Embryonic facial prominence (tissue), 1 donor: ENCODE measurements at regions not wholly inside any gene's neighbourhood (a gene's known extent, or its start where the extent isn't known, plus 50 kb on each side); places are given as distances from the start of the nearest gene placed in this dataset.

Source experiments
- DNase-seq: peaks from one replicate; pipeline ENCODE4 v3.0.0-alpha.2; 2016; ENCODE audit errors: extremely low spot score

DNA sequence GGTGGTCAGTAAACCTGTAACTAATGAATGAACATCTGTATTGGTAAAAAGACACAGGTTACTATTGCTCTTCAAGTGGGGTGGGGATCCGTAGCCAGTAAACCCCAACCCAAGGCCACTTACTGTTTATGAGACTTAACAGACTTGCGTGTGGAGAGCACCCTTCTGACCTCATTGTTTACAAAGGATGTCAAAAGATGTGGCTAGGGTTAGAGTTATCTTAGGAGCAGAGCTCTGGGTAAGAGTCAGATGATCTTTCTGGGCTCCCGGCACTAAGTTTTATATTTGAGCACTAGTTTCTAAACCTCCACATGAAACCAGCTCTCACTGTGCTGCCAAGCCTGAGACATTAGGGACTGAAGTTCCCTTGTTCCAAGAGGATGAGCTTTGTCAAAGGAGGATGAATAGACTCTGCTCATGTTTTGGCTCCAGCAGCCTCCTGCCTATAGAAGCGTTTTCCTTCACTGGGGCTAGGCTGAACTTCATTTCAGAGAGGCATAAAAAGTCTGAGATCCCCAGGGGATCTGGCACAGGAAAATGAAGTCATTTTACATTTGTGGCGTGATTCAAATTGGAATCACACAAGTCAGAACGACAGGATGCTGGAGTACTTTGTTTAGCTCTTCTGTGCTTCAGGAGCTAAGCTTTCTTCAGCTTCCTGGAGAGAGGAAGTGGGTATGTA, 403.1 kb upstream of the TRIB2 start:
- DNase-seq, result no peak

DNA sequence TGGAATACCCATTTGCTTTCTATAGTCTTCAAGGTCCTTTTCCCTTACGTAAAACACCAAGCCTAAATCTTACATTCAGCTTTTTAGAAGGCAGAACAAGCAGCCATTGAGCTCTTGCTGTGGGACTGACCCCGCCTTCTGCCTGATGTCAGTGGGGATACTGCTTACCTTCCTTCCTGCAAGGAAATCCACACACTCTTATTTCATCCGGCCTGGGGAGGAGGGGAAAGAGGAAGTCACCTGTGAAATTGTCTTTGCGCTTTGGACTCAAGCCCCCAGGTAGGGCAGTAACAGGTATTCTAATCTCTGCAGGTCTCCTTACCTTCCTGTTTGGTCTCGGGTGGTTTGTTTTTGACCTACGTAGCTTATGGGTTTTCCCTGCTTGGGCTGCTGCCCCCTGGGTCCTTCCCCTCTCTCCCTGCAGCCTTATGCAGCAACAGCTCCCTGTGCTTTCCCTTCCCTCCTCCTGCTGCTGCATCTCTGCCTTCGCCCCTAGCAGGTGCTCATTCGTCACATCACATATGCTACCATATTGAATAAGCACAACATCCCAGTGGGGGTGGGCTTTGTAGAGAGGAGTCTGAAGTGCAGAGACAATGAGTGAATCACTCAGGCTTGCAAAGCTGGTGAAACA, 402.5 kb upstream of the TRIB2 start:
- DNase-seq, result no peak

DNA sequence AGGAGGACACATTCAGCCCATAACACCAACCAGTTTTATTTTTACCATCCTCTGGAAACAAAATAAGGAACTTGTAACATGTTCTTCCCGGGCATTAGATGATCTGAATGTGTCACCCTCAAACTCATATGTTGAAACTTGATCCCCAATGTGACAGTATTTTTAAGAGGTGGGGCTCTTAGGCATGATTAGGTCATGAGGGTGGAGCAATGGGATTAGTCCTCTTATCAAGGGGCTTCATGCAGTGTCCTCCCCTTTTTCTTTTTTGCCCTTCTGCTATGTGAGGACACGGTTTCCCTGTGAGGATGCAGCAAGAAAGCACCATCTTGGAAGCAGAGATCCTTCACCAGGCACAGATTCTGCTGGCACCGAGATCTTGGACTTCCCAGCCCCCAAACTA, 401.5 kb upstream of the TRIB2 start:
- DNase-seq, result no peak

DNA sequence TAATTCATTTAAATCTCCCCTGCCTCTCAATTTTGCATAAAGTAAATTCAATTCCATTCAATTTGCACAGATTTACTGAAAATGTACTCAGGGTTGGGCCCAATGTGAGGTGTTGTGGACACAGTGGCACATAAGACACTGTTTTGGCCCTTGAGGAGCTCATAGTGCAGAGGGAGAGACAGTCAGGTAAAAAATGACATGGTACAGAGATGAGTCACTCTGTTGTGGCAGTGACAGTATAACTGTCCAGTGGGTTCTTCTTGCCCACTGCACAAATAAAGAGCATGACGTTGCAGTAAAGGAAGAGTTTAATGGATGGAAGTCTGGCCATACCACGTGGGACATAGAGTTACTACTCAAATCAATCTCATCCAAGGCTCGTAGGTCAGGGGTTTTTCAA, 400.3 kb upstream of the TRIB2 start:
- DNase-seq, result no peak

DNA sequence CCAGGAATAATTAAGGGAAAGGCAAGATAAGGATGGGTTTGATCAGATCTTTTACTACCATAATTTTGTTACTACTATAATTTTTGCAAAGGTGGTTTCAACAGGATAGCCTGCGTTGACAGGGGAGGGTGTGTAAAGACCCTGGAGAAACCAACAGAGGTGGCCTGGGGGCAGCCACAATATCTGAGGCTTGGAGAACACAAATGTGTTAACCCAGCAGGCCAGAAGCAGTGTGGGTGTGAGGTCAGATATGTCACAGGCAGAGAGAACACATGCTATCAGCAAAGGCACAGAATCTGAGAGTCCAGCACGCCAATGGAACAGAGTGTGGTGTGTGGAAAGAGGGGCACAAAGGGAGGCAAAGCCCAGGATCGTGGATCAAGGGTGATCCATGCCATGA, 399.4 kb upstream of the TRIB2 start:
- no peak for DNase-seq

DNA sequence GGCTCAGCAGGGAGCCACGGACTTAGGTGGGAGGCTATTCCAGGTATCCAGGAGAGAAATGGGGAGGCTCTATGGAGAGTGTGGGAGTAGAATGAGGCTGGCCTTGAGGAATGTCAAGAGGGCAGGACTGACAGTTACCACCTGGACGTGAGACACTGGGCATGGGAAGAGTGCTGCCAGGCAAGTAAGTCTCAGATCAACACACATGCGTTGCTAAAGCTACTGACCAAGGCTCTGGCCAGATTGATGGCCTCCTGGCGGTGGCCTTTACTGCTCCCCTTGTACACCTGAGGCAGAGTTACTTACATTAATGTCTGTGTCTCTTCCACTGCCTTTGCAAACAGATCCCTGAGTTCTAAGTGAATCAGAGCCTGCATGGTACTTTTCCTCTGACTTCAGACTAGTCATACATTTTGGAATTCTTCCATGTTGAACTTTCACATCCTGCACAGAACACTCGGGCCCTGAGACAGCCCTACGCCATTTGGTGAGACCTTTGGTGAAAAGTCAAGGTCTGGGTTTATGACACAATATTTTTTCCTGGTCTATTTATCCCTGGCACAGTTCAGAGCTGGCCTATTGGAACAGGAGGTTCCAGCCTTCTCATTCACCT, 398.8 kb upstream of the TRIB2 start:
- no peak for DNase-seq

DNA sequence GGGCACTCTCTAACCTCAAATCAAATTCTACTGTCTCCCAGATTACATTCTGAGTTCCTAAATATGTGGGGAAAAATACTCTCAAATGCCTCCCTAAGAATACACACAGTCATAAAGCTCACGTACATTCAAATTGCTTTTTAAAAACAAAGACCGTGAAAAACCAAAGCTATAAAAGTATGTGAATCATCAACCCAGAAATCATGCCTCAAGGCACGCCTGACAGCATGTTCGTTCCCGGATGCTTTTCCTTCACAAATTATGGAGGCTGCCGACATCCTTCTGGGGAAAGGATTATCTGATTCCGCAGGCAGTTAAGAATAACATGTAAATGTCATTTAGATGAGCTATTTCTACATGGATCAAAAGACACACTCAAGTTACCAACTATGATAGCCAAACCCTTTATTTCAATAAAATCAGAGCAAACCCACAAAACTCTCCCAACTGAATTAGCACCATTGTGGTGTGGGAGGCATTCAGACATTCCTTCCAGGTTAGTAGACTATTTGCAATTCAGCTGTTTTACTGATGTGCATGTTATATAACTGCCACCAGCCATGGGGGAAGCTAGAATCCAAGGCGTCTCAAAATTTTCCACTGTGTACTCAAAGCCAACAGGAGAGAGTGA, 398.2 kb upstream of the TRIB2 start:
- peak; percentile 51 for DNase-seq

DNA sequence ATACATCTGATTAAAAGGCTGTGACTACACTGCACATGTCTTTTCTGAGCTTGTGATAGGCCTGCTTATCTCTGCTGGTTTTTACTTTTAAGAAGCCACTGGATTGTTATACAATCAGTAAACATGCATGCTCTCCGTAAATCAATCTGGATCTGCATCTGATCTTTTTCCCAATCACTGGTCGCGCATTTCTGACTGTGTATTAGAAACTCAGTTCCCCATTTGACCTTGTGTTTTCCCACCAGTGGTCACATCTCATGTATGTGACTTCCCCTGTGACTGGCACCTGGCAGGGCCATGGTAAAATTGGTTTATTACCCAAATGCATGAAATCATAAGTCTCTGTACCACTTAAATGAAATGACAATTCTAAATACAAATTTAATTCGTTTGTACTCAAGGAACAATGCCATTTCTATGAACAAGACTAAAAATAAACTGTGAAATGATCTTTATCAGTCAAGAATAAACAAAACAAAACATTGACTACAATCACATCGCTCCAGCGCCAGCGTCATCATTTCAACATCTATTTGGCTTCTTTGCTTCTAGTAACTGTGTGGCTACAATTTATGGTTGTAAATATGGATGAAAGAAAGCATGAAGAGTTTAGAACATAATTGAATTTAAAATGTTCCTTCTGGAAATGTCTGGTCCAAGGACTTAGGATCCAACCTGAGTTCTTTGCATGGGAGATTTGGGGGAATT, 396.6 kb upstream of the TRIB2 start:
- DNase-seq, result no peak

DNA sequence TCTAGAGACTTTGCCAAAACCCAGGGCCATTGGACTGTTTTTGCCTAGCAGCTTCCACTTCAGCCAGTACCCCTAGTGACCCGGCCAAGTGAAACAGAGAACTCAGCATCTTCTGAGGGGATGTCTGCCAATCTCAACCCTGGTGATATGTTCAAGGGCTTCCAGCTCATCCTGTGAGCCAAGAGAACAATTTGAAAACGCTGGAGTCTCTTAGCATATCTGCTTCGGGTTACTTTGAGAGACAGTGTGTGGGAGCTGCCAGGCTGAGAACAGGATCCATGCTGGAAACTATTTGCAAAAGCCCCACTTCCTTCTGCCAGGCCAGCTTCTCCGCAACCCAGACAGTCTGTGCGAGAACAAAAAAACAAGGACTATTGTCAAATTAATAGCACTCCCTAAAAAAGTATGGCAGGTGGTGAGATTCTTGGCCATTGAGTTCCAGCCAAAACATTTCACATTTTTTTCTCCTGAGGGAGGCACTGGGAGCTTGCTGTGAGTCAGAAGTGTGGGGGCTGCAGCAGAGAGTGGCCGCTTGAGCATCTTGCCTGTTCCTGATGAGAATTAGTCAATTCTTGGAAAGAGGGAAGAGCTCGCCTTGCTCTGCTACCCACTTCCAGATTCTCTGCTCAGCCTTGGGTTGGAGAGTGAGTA, 395.6 kb upstream of the TRIB2 start:
- no peak for DNase-seq

DNA sequence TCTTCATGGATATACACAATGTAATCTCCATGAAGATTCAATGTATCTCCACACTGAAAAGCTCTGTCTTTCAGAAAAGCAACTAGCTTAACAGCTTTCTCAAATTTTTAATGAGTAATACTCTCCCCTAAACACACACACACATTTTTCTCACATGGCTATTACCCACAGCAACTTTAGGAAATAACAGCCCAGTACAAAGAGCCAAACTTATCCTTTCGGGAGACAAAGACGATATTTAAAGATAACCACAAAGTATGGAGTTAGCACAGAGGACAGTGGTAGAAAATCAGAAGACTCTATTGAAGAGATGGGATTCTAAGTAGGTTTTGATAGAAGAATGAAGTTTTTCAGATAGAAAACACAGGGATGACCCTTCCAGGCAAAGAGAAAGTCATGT, 394.9 kb upstream of the TRIB2 start:
- no peak for DNase-seq

DNA sequence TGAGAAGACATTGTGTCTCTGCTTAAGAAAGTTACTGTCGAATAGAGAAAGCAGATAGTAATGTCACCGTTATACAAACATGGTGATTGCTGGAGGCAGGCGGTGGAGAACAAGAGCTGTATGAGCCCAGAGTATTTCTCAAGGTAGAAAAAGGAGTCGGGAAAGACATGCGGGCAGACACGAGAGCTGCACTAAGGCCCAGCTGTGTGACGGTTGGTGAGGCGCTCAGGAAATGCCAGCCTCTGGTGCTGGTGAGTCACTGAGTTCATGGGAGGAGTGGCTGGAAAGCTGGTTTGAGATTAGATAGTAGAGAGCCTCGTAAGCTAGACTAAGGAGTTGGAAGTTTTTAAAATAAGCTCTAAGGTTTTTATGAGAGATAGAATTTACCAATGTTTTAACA, 390.9 kb upstream of the TRIB2 start:
- no peak for DNase-seq

DNA sequence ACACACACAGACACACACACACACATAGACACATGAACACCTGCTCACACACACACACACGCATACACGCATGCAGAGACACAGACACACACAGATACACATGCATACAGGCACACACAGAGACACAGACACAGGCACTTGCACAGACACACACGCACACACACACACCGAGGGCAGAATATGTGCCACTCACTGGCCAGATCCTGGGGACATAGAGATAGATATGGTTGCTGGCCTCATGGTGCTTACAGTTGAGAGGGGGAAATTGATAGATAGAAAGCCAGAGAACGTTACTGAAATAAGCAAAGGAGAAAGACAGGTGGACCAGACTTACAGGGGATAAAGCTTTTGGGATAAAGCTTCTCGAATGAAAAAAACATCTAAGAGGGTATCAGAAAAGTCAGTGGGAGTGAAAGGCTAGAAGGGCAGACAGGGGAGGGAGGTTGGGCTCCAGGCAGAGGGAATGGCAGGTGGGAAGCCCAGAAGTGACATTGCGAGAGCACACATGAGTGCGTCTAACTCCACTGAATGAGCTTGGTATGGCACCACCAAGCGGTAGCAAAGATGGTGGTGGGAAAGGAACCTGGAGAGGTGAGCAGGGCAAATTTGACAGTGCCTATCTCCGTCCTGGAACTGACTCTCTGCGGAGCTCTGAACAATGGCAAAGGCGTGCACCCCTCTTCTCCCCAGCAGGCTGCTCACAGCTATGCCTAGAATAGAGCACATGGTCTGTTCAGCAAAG, 390.1 kb upstream of the TRIB2 start:
- DNase-seq, result no peak

DNA sequence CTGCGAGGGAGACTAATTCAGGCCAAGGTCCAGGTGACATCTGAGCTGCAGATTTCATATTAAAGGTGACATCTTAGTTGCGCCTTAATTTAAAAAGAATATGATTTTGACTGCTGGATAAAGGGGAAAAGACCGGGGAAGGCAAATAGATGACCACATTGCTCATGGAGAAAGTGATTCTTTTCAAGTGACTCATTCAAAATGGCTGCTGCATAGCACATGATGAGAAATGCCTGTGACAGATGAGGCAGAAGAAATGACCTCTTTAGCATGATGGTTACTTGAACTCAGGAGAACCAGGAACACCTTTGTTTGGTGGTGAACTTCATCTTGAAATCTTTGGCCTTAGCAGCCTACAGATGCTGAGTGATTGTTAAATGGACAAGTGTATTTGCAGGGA, 385.8 kb upstream of the TRIB2 start:
- no peak for DNase-seq

DNA sequence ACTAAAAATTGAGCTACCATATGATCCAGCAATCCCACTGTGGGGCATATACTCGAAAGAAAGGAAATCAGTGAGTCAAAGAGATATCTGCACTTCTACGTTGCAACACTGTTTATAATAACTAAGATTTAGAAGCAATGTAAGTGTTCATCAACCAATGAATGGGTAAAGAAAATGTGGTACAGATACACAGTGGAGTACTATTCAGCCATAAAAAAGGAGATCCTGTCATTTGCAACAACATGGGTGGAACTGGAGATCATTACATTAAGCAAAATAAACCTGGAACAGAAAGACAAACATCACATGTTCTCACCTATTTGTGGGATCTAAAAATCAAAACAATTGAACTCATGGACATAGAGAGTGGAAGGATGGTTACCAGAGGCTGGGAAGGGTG, 385.0 kb upstream of the TRIB2 start:
- no peak for DNase-seq

DNA sequence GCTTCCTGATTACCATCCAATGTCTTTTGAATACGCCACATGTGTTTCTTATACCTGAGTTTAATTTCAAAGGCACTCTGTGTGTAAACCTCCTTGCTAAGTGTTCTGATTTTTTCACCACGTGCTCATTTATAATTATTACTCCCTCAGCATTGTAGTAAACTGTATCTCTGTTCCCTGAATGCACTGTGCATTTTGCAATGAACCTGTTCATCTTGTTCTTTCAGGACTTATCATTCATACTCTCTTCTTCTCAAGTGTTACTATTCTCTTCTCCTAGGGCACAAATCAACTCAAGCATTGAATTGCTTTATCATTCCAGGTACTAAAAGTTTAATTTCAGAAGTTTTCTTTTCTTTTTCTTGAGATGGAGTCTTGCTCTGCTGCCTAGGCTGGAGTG, 383.4 kb upstream of the TRIB2 start:
- DNase-seq, result no peak

DNA sequence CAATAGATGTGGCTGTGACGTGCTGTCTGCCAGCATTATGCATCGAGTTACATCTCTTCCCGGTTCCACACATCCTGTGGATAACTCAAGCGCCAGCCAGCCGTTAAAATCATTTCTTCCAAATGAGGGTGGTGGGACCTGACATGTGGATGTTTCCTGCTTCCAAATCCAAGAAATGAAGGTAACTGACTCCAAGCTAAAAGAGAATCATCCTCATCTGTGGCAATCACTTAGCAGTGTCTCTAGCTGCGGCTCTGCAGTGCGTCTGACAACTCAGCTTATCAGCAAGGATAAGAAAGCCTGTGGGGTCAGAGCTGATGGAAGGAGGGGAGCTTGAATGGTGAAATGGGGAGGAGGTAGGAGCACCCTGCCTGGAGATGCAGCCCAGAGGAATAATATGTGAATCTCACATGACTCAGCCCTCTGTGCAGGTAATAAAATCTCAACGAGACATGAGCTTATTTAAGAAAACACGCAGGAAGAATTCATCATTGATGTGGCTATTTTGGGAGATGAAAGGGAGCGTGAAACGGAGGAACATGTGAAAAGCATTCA, 382.2 kb upstream of the TRIB2 start:
- no peak for DNase-seq

DNA sequence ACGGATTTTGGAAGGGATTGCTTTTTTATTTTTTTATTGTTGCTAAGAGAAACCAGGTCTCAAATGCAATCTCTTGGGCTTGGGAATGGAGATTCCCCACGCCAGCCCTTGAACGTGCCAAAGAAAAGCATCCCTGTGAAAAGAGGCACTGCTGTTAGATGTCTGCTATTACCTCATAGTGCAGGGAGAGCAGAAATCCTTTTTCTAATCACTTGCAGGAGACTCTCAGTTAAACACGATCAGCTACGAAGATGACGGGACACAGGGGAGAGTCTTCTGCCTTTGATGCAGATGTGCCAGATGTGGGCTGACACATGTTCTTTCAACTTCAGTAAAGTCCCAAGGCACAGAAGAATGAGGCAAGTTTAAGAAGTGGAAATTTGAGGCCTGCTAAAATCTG, 381.6 kb upstream of the TRIB2 start:
- no peak for DNase-seq

DNA sequence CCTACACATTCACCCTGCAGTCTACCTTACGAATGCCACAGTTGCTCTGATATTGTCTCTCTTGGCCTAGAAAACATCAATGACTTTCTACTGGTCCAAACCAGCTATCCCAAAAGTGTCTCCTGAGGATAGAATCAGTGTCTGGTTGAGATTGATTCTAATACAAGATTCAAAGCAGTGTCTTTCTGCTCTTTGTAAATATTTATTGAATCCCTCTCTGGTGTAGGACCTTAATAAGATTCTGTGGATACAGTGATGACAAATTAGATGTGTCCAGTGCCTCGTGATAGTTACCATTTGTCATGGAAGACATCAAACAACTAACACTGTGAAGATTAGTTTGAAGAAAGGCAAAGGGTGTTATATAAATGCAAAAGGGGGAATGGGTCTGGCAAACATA, 380.7 kb upstream of the TRIB2 start:
- no peak for DNase-seq

DNA sequence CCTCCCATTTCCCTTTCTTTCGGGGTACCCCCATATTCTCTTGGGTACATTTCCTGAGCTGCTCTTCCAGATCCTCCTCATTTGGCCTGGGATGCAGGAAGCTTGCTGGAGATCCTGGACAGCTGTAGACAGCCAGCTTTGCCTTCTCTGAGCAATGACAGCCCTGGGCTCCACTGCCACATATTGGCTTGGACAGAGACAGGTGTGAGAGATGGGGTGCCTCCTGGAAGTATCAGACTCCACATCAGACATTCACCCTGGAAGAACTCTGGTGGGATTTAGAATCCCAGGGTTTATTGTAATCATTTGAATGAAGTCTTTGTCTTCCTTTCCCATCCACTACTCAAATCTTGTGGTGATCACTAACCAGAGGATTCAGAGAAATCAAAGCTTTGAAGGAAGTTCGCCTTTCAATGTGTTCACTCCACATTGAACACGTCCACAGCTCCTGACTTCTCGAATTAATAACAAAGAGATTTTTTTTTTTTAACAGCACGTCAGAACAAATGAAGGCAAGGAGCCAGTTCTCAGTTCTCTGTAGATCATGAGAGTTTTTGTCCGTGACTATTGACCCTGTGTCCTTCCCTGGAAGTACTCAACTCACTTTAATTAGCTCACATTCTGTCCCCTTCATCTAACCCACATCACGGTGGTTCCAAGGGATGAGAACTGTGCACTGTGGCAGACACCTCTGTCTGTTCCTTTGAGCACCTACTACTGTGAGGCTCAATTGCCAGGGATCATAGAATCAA, 377.6 kb upstream of the TRIB2 start:
- DNase-seq, result no peak

DNA sequence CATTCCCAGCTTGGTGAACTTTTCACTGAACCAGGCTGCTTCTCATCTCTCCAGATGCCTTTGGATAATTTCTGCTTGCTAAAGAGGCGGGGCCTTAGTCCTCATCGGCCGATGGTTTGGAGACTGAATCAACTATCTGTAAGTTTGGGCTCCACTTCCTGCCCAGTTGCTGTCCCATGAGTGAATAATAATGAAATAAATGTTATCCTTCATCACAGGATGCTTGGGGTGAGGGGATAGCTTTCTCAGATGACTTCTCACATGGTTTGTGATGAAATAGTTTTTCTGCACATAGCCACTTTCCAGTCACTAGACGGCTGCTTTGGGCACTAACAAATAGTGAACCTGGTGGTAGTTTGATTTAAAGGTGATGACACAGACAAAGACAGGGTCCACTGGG, 376.6 kb upstream of the TRIB2 start:
- DNase-seq, result no peak
